H9 (cell line): ENCODE measurements at regions not wholly inside any gene's neighbourhood (a gene's known extent, or its start where the extent isn't known, plus 50 kb on each side); places are given as distances from the start of the nearest gene placed in this dataset.
"Not testable (repeated sequence)": the region's sequence is repeated elsewhere in the genome, so short reads cannot be mapped to it uniquely, and the experiment has no call there.

Experiments
- DNase-seq: peaks from one replicate; pipeline ENCODE4 v3.0.0-alpha.2; 2017
- H2AFZ ChIP-seq: one replicate; pipeline ENCODE4 v1.6.1; 2013; ENCODE audit warnings: mild to moderate bottlenecking, low read length, control low read depth, moderate library complexity
- H2AK5ac ChIP-seq: 2 replicates; pipeline ENCODE4 v1.6.1; 2013; ENCODE audit warnings: low read length, control low read depth, mixed read lengths; ENCODE audit not compliant: insufficient read length
- H2BK120ac ChIP-seq: one replicate; pipeline ENCODE4 v1.6.1; 2013; ENCODE audit warnings: low read depth, mild to moderate bottlenecking, low read length, control low read depth, inconsistent platforms; ENCODE audit not compliant: poor library complexity, severe bottlenecking
- H2BK12ac ChIP-seq: 2 replicates; pipeline ENCODE4 v1.6.1; 2013; ENCODE audit warnings: low read length, control low read depth, mixed read lengths, low read depth; ENCODE audit not compliant: insufficient read length
- H2BK15ac ChIP-seq: 2 replicates; pipeline ENCODE4 v1.6.1; 2013; ENCODE audit warnings: low read depth, low read length, control low read depth
- H2BK20ac ChIP-seq: one replicate; pipeline ENCODE4 v1.6.1; 2013; ENCODE audit warnings: low read depth, mild to moderate bottlenecking, low read length, control low read depth, inconsistent platforms; ENCODE audit not compliant: poor library complexity, severe bottlenecking
- H2BK5ac ChIP-seq: 2 replicates; pipeline ENCODE4 v1.6.1; 2013; ENCODE audit warnings: low read length, control low read depth, mixed read lengths; ENCODE audit not compliant: insufficient read length
- H3K14ac ChIP-seq: 2 replicates; pipeline ENCODE4 v1.6.1; 2013; ENCODE audit warnings: low read length, control low read depth; ENCODE audit not compliant: insufficient read depth
- H3K18ac ChIP-seq: 2 replicates; pipeline ENCODE4 v1.6.1; 2013; ENCODE audit warnings: low read depth, mild to moderate bottlenecking, mixed read lengths, low read length, control low read depth; ENCODE audit not compliant: insufficient read length
- H3K23ac ChIP-seq: 2 replicates; pipeline ENCODE4 v1.6.1; 2013; ENCODE audit warnings: low read length, control low read depth, mixed read lengths, low read depth; ENCODE audit not compliant: insufficient read length
- H3K23me2 ChIP-seq: 2 replicates; pipeline ENCODE4 v1.6.1; 2013; ENCODE audit warnings: low read depth, mild to moderate bottlenecking, mixed read lengths, low read length, control low read depth; ENCODE audit not compliant: insufficient read length, poor library complexity, severe bottlenecking
- H3K27ac ChIP-seq: 2 replicates; pipeline ENCODE4 v1.5.1; 2013; ENCODE audit warnings: low read length, control low read depth, mixed read lengths, low read depth; ENCODE audit not compliant: insufficient read length
- H3K27me3 ChIP-seq: 2 replicates; pipeline ENCODE4 v1.6.1; 2013; ENCODE audit warnings: low read length, control low read depth, inconsistent platforms; ENCODE audit not compliant: insufficient read depth
- H3K4ac ChIP-seq: 2 replicates; pipeline ENCODE4 v1.6.1; 2013; ENCODE audit warnings: low read depth, mild to moderate bottlenecking, control low read depth, inconsistent platforms, low read length, moderate library complexity
- H3K4me1 ChIP-seq: 2 replicates; pipeline ENCODE4 v1.6.1; 2013; ENCODE audit warnings: low read length, control low read depth, inconsistent platforms; ENCODE audit not compliant: insufficient read depth
- H3K4me2 ChIP-seq: 2 replicates; pipeline ENCODE4 v1.6.1; 2013; ENCODE audit warnings: low read length, control low read depth, mixed read lengths; ENCODE audit not compliant: insufficient read length, insufficient read depth
- H3K56ac ChIP-seq: 2 replicates; pipeline ENCODE4 v1.6.1; 2013; ENCODE audit warnings: low read depth, mild to moderate bottlenecking, mixed read lengths, low read length, control low read depth; ENCODE audit not compliant: insufficient read length
- H3K79me1 ChIP-seq: 2 replicates; pipeline ENCODE4 v1.6.1; 2013; ENCODE audit warnings: low read depth, mild to moderate bottlenecking, moderate library complexity, low read length, control low read depth, inconsistent platforms; ENCODE audit not compliant: insufficient read depth, poor library complexity, severe bottlenecking
- H3K79me2 ChIP-seq: 2 replicates; pipeline ENCODE4 v1.6.1; 2013; ENCODE audit warnings: low read length, control low read depth, inconsistent platforms; ENCODE audit not compliant: insufficient read depth
- H3K9ac ChIP-seq: 2 replicates; pipeline ENCODE4 v1.6.1; 2013; ENCODE audit warnings: low read length, control low read depth, mixed read lengths; ENCODE audit not compliant: insufficient read length; ENCODE audit errors: extremely low read depth
- H3K9me3 ChIP-seq: one replicate; pipeline ENCODE4 v1.6.1; 2013; ENCODE audit warnings: low read depth, low read length, inconsistent platforms; ENCODE audit not compliant: control insufficient read depth
- H3T11ph ChIP-seq: one replicate; pipeline ENCODE4 v1.6.1; 2013; ENCODE audit warnings: mild to moderate bottlenecking, low read length, control low read depth, inconsistent platforms
- H4K20me1 ChIP-seq: one replicate; pipeline ENCODE4 v1.6.1; 2013; ENCODE audit not compliant: control insufficient read depth, insufficient read length, insufficient read depth
- H4K5ac ChIP-seq: 2 replicates; pipeline ENCODE4 v1.6.1; 2013; ENCODE audit warnings: low read depth, mild to moderate bottlenecking, mixed read lengths, low read length, control low read depth; ENCODE audit not compliant: insufficient read length
- H4K8ac ChIP-seq: replicated peaks from 2 replicates; pipeline ENCODE4 v1.6.1; 2013; ENCODE audit warnings: low read length, control low read depth, mixed read lengths, low read depth; ENCODE audit not compliant: insufficient read length
- H4K91ac ChIP-seq: 2 replicates; pipeline ENCODE4 v1.6.1; 2013; ENCODE audit warnings: low read depth, mild to moderate bottlenecking, moderate library complexity, mixed read lengths, low read length, control low read depth; ENCODE audit not compliant: insufficient read length
- H3K27ac Mint-ChIP-seq, 3 experiments: 2 replicates in 2 of 3; 3 replicates in 1 of 3; pipeline ENCODE4 v1.8.0; 2020 to 2021; ENCODE audit warnings: mixed read lengths in 3 of 3, mild to moderate bottlenecking in 1 of 3, moderate library complexity in 1 of 3
- H3K27me3 Mint-ChIP-seq: 2 replicates; pipeline ENCODE4 v1.8.0; 2021; ENCODE audit warnings: low read depth, mild to moderate bottlenecking, moderate library complexity, mixed read lengths
- H3K36me3 Mint-ChIP-seq, 3 experiments: 2 replicates in 2 of 3; 3 replicates in 1 of 3; pipeline ENCODE4 v1.8.0; 2020 to 2021; ENCODE audit warnings: low read depth in 3 of 3, mixed read lengths in 3 of 3; ENCODE audit not compliant: insufficient read depth in 1 of 3
- H3K4me1 Mint-ChIP-seq, 2 experiments: 2 replicates each; pipeline ENCODE4 v1.8.0; 2020; ENCODE audit warnings: mixed read lengths in 2 of 2
- H3K4me3 Mint-ChIP-seq, 2 experiments: 2 replicates in 1 of 2; 3 replicates in 1 of 2; pipeline ENCODE4 v1.8.0; 2020 to 2021; ENCODE audit warnings: mild to moderate bottlenecking in 2 of 2, mixed read lengths in 2 of 2, moderate library complexity in 1 of 2
- H3K9me3 Mint-ChIP-seq, 2 experiments: 2 replicates in 1 of 2; 3 replicates in 1 of 2; pipeline ENCODE4 v1.8.0; 2020; ENCODE audit warnings: mild to moderate bottlenecking in 2 of 2, mixed read lengths in 2 of 2, moderate library complexity in 1 of 2
- CTCF ChIP-seq: fragments of 200-600 bp; sonication (generic); conservative IDR thresholded peaks from 3 replicates; pipeline ENCODE4 v1.8.0; 2021; ENCODE audit warnings: antibody characterized with exemption, mild to moderate bottlenecking
- WGBS: extraction: QIAGEN DNeasy Blood & Tissue Kit; methylation state at CpG from one replicate; pipeline ENCODE4 v1.1.7; 2013; ENCODE audit warnings: missing lambda C conversion rate, low lambda C conversion rate, mixed read lengths; ENCODE audit not compliant: insufficient read length; ENCODE audit errors: extremely low coverage; 5-methylcytosine and 5-hydroxymethylcytosine counted together

- H3K9me3 Mint-ChIP-seq, result peaks cover 2 to 7% of the 10 kb centered on the region in 2 experiments; a peak in 4 of 5 replicates
- DNase-seq, result no peak
- Histone ChIP-seq H3K27me3 (no peaks in the 10 kb centered on the region), H3K4ac (no peak overlapping the region), H3K14ac (no peak overlapping the region), H3K18ac (no peak overlapping the region), H2BK5ac (no peak overlapping the region), H2BK15ac (no peak overlapping the region), H3T11ph (no peak overlapping the region), H2AK5ac (no peak overlapping the region), H4K5ac (no peak overlapping the region), H3K79me2 (no peaks in the 10 kb centered on the region), H3K23ac (no peak overlapping the region), H3K4me1 (no peaks in the 10 kb centered on the region), H4K20me1 (no peaks in the 10 kb centered on the region), H3K27ac (no peak overlapping the region), H3K4me2 (no peak overlapping the region), H3K9me3 (no peaks in the 10 kb centered on the region), H3K23me2 (no peaks in the 10 kb centered on the region), H3K79me1 (no peaks in the 10 kb centered on the region), H4K91ac (no peak overlapping the region), H3K56ac (no peak overlapping the region), H2AFZ (no peak overlapping the region), H2BK20ac (no peak overlapping the region), H3K9ac (peak overlapping the region; percentile 23), H4K8ac (no peak overlapping the region), H2BK120ac (no peak overlapping the region), H2BK12ac (no peak overlapping the region)
- no peak for TF ChIP-seq CTCF
- H3K4me1 Mint-ChIP-seq, result peaks cover 0 to 3% of the 10 kb centered on the region in 2 experiments; a peak in 2 of 4 replicates
- WGBS, result no CpG with 5 or more reads among the region's 10 CpGs
- peak overlapping the region in 2 of 3 experiments; percentile 9 to 44; a peak in 2 of 7 replicates for H3K27ac Mint-ChIP-seq
- no peak overlapping the region for H3K4me3 Mint-ChIP-seq
- peaks cover 11 to 14% (median 12%) of the 10 kb centered on the region in 3 experiments for H3K36me3 Mint-ChIP-seq
- no peaks in the 10 kb centered on the region for H3K27me3 Mint-ChIP-seq
Measured at GRCh38 chr2:167814881-167815718, 432.3 kb downstream of the STK39 start.

GRCh38 chr2:167814482-167814880, 432.9 kb downstream of the STK39 start:
- H3K79me1 ChIP-seq, H2BK20ac ChIP-seq, H4K20me1 ChIP-seq, H3K27me3 Mint-ChIP-seq, H3K27me3 ChIP-seq, H2BK120ac ChIP-seq, H3K56ac ChIP-seq, H3K9me3 ChIP-seq, DNase-seq, H3K27ac Mint-ChIP-seq, H4K8ac ChIP-seq, H4K5ac ChIP-seq, H2BK15ac ChIP-seq, H3K4ac ChIP-seq, H3K4me2 ChIP-seq, H3K4me3 Mint-ChIP-seq, H2AFZ ChIP-seq, H3K14ac ChIP-seq, H2BK12ac ChIP-seq, H3K23ac ChIP-seq, H3K23me2 ChIP-seq, H2BK5ac ChIP-seq, H3K27ac ChIP-seq, H2AK5ac ChIP-seq, H3K18ac ChIP-seq, H4K91ac ChIP-seq, H3K4me1 ChIP-seq, H3K4me1 Mint-ChIP-seq, H3T11ph ChIP-seq, H3K79me2 ChIP-seq: not testable (repeated sequence)
- Mint-ChIP-seq H3K9me3 (peaks cover 5 to 11% of the 10 kb centered on the region in 2 experiments), H3K36me3 (peaks cover 8 to 13% (median 11%) of the 10 kb centered on the region in 3 experiments; a peak in 5 of 7 replicates)
- H3K9ac ChIP-seq, result peak overlapping the region; percentile 23
- WGBS, result no CpG with 5 or more reads among the region's 13 CpGs
